Superior temporal gyrus (tissue), 1 donor: ENCODE measurements at regions not wholly inside any gene's neighbourhood (a gene's known extent, or its start where the extent isn't known, plus 50 kb on each side); places are given as distances from the start of the nearest gene placed in this dataset.
A peak's percentile ranks its signal among the peaks of the same experiment; 100 is the strongest.
"Not testable (repeated sequence)": the region's sequence is repeated elsewhere in the genome, so short reads cannot be mapped to it uniquely, and the experiment has no call there.

Experiments
- DNase-seq: peaks from one replicate; pipeline ENCODE4 v3.0.0-alpha.2; 2016; ENCODE audit errors: extremely low spot score

- DNase-seq = no peak
Observed at GRCh38 chr9:104980039-104980654, 52.2 kb upstream of the ABCA1 start.

GRCh38 chr9:104981543-104982129, 53.7 kb upstream of the ABCA1 start:
- no peak for DNase-seq

- DNase-seq = no peak
Observed at GRCh38 chr9:104982543-104982942, 54.6 kb upstream of the ABCA1 start.

- no peak for DNase-seq
Observed at GRCh38 chr9:104983491-104983890, 55.5 kb upstream of the ABCA1 start.

GRCh38 chr9:104984121-104984520, 56.2 kb upstream of the ABCA1 start:
- DNase-seq = no peak

GRCh38 chr9:104984542-104984941, 56.6 kb upstream of the ABCA1 start:
- no peak for DNase-seq

GRCh38 chr9:104984948-104985347, 57.0 kb upstream of the ABCA1 start:
- no peak for DNase-seq

GRCh38 chr9:104986096-104986495, 58.1 kb upstream of the ABCA1 start:
- DNase-seq = no peak

GRCh38 chr9:104987743-104988142, 59.8 kb upstream of the ABCA1 start:
- DNase-seq = no peak

GRCh38 chr9:104988539-104988938, 60.6 kb upstream of the ABCA1 start:
- no peak for DNase-seq

- DNase-seq = peak; percentile 81
Observed at GRCh38 chr9:104991144-104991953, 63.4 kb upstream of the ABCA1 start.

GRCh38 chr9:104992659-104993058, 64.7 kb upstream of the ABCA1 start:
- no peak for DNase-seq

GRCh38 chr9:104993291-104993963, 65.5 kb upstream of the ABCA1 start:
- DNase-seq = peak; percentile 47

GRCh38 chr9:104997536-104997935, 69.6 kb upstream of the ABCA1 start:
- DNase-seq = no peak

- no peak for DNase-seq
Observed at GRCh38 chr9:104999136-104999535, 71.2 kb upstream of the ABCA1 start.

GRCh38 chr9:105000529-105000928, 72.6 kb upstream of the ABCA1 start:
- DNase-seq = not testable (repeated sequence)

- DNase-seq = no peak
Observed at GRCh38 chr9:105004466-105005090, 76.6 kb upstream of the ABCA1 start.

GRCh38 chr9:105005186-105005585, 77.2 kb upstream of the ABCA1 start:
- no peak for DNase-seq

- no peak for DNase-seq
Observed at GRCh38 chr9:105006514-105006913, 78.6 kb upstream of the ABCA1 start.

- no peak for DNase-seq
Observed at GRCh38 chr9:105007143-105007542, 79.2 kb upstream of the ABCA1 start.

- not testable (repeated sequence) for DNase-seq
Observed at GRCh38 chr9:105010089-105010488, 82.1 kb upstream of the ABCA1 start.

- DNase-seq = no peak
Observed at GRCh38 chr9:105021917-105022316, 94.0 kb upstream of the ABCA1 start.
